ENCODE measurements at regions not wholly inside any gene's neighbourhood (a gene's known extent, or its start where the extent isn't known, plus 50 kb on each side); places are given as distances from the start of the nearest gene placed in this dataset.

GRCh38 chr11:28525636-28526405 lies 417.6 kb downstream of the METTL15 start:
- intact Hi-C loops (cut with DNase I): loop anchor here (5.0 kb wide), 1 partner anchor 824 kb away; the partner anchor contains the start of gene BDNF
- Histone ChIP-seq H3K27ac (no peak overlapping the region), H3K4me1 (peaks cover 3 to 7% of the 10 kb centered on the region in 2 donors), H3K4me3 (replicated peaks in 1 of 3) (no peak overlapping the region), H3K9me3 (no peaks in the 10 kb centered on the region), H3K36me3 (no peaks in the 10 kb centered on the region), H3K27me3 (no peaks in the 10 kb centered on the region)
- TF ChIP-seq POLR2A (IDR thresholded peaks at IDR 0.05) (no peak), CTCF (IDR thresholded peaks at IDR 0.05) (no peak)
- DNase-seq: no peak
- 90 to 98% methylated on average over 13 to 15 of the region's 25 CpGs for whole genome bisulfite sequencing, 2 donors

GRCh38 chr11:28524098-28524497 lies 415.9 kb downstream of the METTL15 start:
- WGBS, 2 donors: 83 to 92% methylated on average over 1 of the region's 1 CpG
- no peak overlapping the region for H3K4me3 ChIP-seq (replicated peaks in 1 of 3)
- TF ChIP-seq CTCF (IDR thresholded peaks at IDR 0.05) (no peak), POLR2A (IDR thresholded peaks at IDR 0.05) (no peak)
- no peaks in the 10 kb centered on the region for H3K27me3 ChIP-seq
- no peaks in the 10 kb centered on the region for H3K36me3 ChIP-seq
- no peaks in the 10 kb centered on the region for H3K9me3 ChIP-seq
- no peak overlapping the region for H3K27ac ChIP-seq
- DNase-seq: no peak
- H3K4me1 ChIP-seq: peaks cover 11 to 13% of the 10 kb centered on the region in 2 donors
- intact Hi-C loops (cut with DNase I): no loop called here

GRCh38 chr11:28521075-28521474 lies 412.9 kb downstream of the METTL15 start:
- WGBS, 2 donors: 76 to 80% methylated on average over 2 of the region's 2 CpGs
- TF ChIP-seq CTCF (IDR thresholded peaks at IDR 0.05) (no peak), POLR2A (IDR thresholded peaks at IDR 0.05) (no peak)
- peak in 1 of 2 donors; percentile 8 for DNase-seq
- Histone ChIP-seq H3K36me3 (no peaks in the 10 kb centered on the region), H3K4me1 (peaks cover 7 to 11% of the 10 kb centered on the region in 2 donors), H3K9me3 (no peaks in the 10 kb centered on the region), H3K27ac (peak overlapping the region in 1 of 3 donors; percentile 45), H3K4me3 (replicated peaks in 1 of 3) (no peak overlapping the region), H3K27me3 (no peaks in the 10 kb centered on the region)
- intact Hi-C loops (cut with DNase I): no loop called here

GRCh38 chr11:28520291-28520690 lies 412.1 kb downstream of the METTL15 start:
- no peaks in the 10 kb centered on the region for H3K27me3 ChIP-seq
- WGBS, 2 donors: 55 to 62% methylated on average over 1 of the region's 1 CpG

More at GRCh38 chr11:28520291-28520690, 412.1 kb downstream of the METTL15 start:
- H3K36me3 ChIP-seq: no peaks in the 10 kb centered on the region
- no peak overlapping the region for H3K4me3 ChIP-seq (replicated peaks in 1 of 3)
- TF ChIP-seq CTCF (IDR thresholded peaks at IDR 0.05): no peak
- TF ChIP-seq POLR2A (IDR thresholded peaks at IDR 0.05): no peak
- peak overlapping the region; percentile 30 to 71 (median 61) for H3K27ac ChIP-seq
- peaks cover 7 to 11% of the 10 kb centered on the region in 2 donors for H3K4me1 ChIP-seq
- H3K9me3 ChIP-seq: no peaks in the 10 kb centered on the region
- peak in 1 of 2 donors; percentile 9 for DNase-seq
- intact Hi-C loops (cut with DNase I): no loop called here

Data from thyroid gland (tissue), 4 donors.